K562 (cell line): ENCODE measurements at regions not wholly inside any gene's neighbourhood (a gene's known extent, or its start where the extent isn't known, plus 50 kb on each side); places are given as distances from the start of the nearest gene placed in this dataset.
A peak's percentile ranks its signal among the peaks of the same experiment; 100 is the strongest.

ENCODE experiments used
- ATAC-seq: fragments of 200-7000 bp; cut with Tn5 transposase; 3 replicates; pipeline ENCODE4 v1.9.1; 2020; ENCODE audit warnings: moderate library complexity
- BruUV-seq: library from RNA; stranded (reverse); fragments of 400-500 nt; replicated peaks from 2 replicates; lab custom pipeline; 2021; lab: Mats Ljungman, UMichigan
- CTCF ChIA-PET: fragments of 300-600 bp; formaldehyde crosslinking; extraction: SDS; loops from one replicate; lab custom pipeline; 2021; ENCODE audit warnings: low intra/inter-chr PET ratio; lab: Yijun Ruan, JAX
- POLR2A ChIA-PET: fragments of 300-600, 350-650 bp; sonication (Branson Sonifier 250); formaldehyde crosslinking; extraction: SDS; loops from one replicate; lab custom pipeline; 2021; ENCODE audit warnings: antibody characterized with exemption, inconsistent platforms; lab: Yijun Ruan, JAX
- DNase-seq, 4 experiments: peaks; one replicate each; pipeline versions ENCODE4 v3.0.0 to v3.0.0-alpha.2; 2011 to 2018; ENCODE audit warnings: low spot score in 3 of 4, mixed read lengths in 3 of 4; ENCODE audit errors: extremely low read depth in 1 of 4
- FAIRE-seq: peaks from 2 replicates; lab custom pipeline; 2011; peaks lifted over from hg19 to GRCh38; lab: Jason Lieb, UNC
- H2AFZ ChIP-seq: 2 replicates; pipeline ENCODE4 v1.6.0; 2011; ENCODE audit warnings: low read depth, low read length, control low read depth, inconsistent platforms
- H3K27ac ChIP-seq: fragments of 200-600 bp; 3 replicates; pipeline ENCODE4 v1.8.0; 2011; ENCODE audit warnings: low read depth, mild to moderate bottlenecking, control low read depth, inconsistent platforms, low read length, moderate library complexity, mixed read lengths; ENCODE audit errors: extremely low read depth
- H3K27me3 ChIP-seq, 2 experiments: fragments of 300-600 bp in 1 of 2; 2 replicates in 1 of 2; 3 replicates in 1 of 2; pipeline versions ENCODE4 v1.6.0 to v1.8.0; 2011; ENCODE audit warnings: inconsistent platforms in 2 of 2, low read length in 2 of 2, mild to moderate bottlenecking in 1 of 2, mixed read lengths in 1 of 2, moderate library complexity in 1 of 2; ENCODE audit not compliant: control insufficient read depth in 2 of 2, insufficient read depth in 2 of 2
- H3K36me3 ChIP-seq: fragments of 300-600 bp; 3 replicates; pipeline ENCODE4 v1.8.0; 2011; ENCODE audit warnings: mild to moderate bottlenecking, low read length, inconsistent platforms; ENCODE audit not compliant: control insufficient read depth, insufficient read depth
- H3K4me1 ChIP-seq, 2 experiments: fragments of 200-600 bp in 1 of 2; replicated peaks in 1 of 2; 2 replicates in 1 of 2; 3 replicates in 1 of 2; pipeline versions ENCODE4 v1.5.1 to v1.8.0; 2011; ENCODE audit warnings: inconsistent platforms in 2 of 2, low read length in 2 of 2, mild to moderate bottlenecking in 1 of 2, mixed read lengths in 1 of 2, moderate library complexity in 1 of 2; ENCODE audit not compliant: control insufficient read depth in 2 of 2, insufficient read depth in 2 of 2
- H3K4me2 ChIP-seq: 2 replicates; pipeline ENCODE4 v1.6.1; 2011; ENCODE audit warnings: low read length, control low read depth, inconsistent platforms, mixed read lengths; ENCODE audit not compliant: insufficient read depth
- H3K4me3 ChIP-seq: fragments of 200-600 bp; sonication (generic), shearing (Covaris generic); 2 replicates; pipeline ENCODE4 v1.5.1; 2016; ENCODE audit warnings: control low read depth, inconsistent platforms
- H3K79me2 ChIP-seq: fragments of 200-600 bp; 3 replicates; pipeline ENCODE4 v1.8.0; 2011; ENCODE audit warnings: low read length, inconsistent platforms; ENCODE audit not compliant: control insufficient read depth, insufficient read depth
- H3K9ac ChIP-seq, 2 experiments: 2 replicates each; pipeline versions ENCODE4 v1.6.0 to v1.6.1; 2011; ENCODE audit warnings: low read depth in 2 of 2, low read length in 2 of 2, control low read depth in 1 of 2, inconsistent platforms in 1 of 2, mild to moderate bottlenecking in 1 of 2, mixed read lengths in 1 of 2; ENCODE audit not compliant: insufficient read depth in 1 of 2
- H3K9me1 ChIP-seq: one replicate; pipeline ENCODE4 v1.6.0; 2011; ENCODE audit warnings: inconsistent platforms, mild to moderate bottlenecking, low read length, moderate library complexity; ENCODE audit not compliant: control insufficient read depth, insufficient read depth
- H3K9me3 ChIP-seq: replicated peaks from 2 replicates; pipeline ENCODE4 v1.5.1; 2011; ENCODE audit warnings: low read depth, low read length, inconsistent platforms; ENCODE audit not compliant: control insufficient read depth, insufficient read depth
- H4K20me1 ChIP-seq: replicated peaks from 2 replicates; pipeline ENCODE4 v1.6.1; 2011; ENCODE audit warnings: low read length, inconsistent platforms, mixed read lengths; ENCODE audit not compliant: control insufficient read depth, insufficient read depth
- ARID1B ChIP-seq: fragments of 450-650 bp; IDR thresholded peaks from 2 replicates; pipeline ENCODE4 v1.6.1; 2016; ENCODE audit warnings: antibody characterized with exemption, mild to moderate bottlenecking, inconsistent platforms
- BCOR ChIP-seq: fragments of 450-650 bp; IDR thresholded peaks from 2 replicates; pipeline ENCODE4 v1.6.1; 2016
- KLF16 ChIP-seq: IDR thresholded peaks from 2 replicates; pipeline ENCODE4 v1.6.1; 2016; ENCODE audit warnings: antibody characterized with exemption
- MAFF ChIP-seq: IDR thresholded peaks from 2 replicates; pipeline ENCODE4 v1.6.1; 2012; ENCODE audit warnings: low read length, improper control_type of control experiment
- MTA2 ChIP-seq: fragments of 450-650 bp; IDR thresholded peaks from 2 replicates; pipeline ENCODE4 v1.6.1; 2016; ENCODE audit warnings: low read depth
- NEUROD1 ChIP-seq: fragments of 150-350 bp; IDR thresholded peaks from 2 replicates; pipeline ENCODE4 v1.6.1; 2014; ENCODE audit warnings: borderline replicate concordance, low read length, low read depth; ENCODE audit not compliant: partially characterized antibody
- NR4A1 ChIP-seq, 2 experiments: fragments of 250-450 bp in 1 of 2; fragments of 450-650 bp in 1 of 2; sonication (Bioruptor Pico) in 1 of 2; IDR thresholded peaks; 2 replicates each; pipeline versions ENCODE4 v1.4.0 to v1.6.1; 2016 to 2020; ENCODE audit warnings: mild to moderate bottlenecking in 2 of 2, missing compliant biosample characterization in 1 of 2, missing genetic modification characterization in 1 of 2, moderate library complexity in 1 of 2
- PML ChIP-seq: IDR thresholded peaks from 2 replicates; pipeline ENCODE4 v1.6.1; 2012; ENCODE audit warnings: low read length, inconsistent platforms
- RBM25 ChIP-seq: fragments of 200-400 bp; formaldehyde crosslinking; IDR thresholded peaks from 2 replicates; pipeline ENCODE4 v1.6.1; 2018; ENCODE audit warnings: low read length, low read depth, moderate library complexity; ENCODE audit not compliant: severe bottlenecking
- SMARCE1 ChIP-seq: fragments of 450-650 bp; IDR thresholded peaks from 2 replicates; pipeline ENCODE4 v1.7.1; 2016; ENCODE audit warnings: mild to moderate bottlenecking
- TAF9B ChIP-seq: fragments of 450-650 bp; IDR thresholded peaks from 2 replicates; pipeline ENCODE4 v1.6.1; 2018; ENCODE audit warnings: mild to moderate bottlenecking; ENCODE audit not compliant: partially characterized antibody
- TBL1XR1 ChIP-seq, 2 experiments: IDR thresholded peaks; 2 replicates each; pipeline ENCODE4 v1.6.1; 2012; ENCODE audit warnings: improper control_type of control experiment in 2 of 2, low read length in 2 of 2, mild to moderate bottlenecking in 1 of 2
- ZNF174 ChIP-seq: fragments of 250-450 bp; sonication (Bioruptor Pico); IDR thresholded peaks from 2 replicates; pipeline ENCODE4 v1.4.0; 2020; ENCODE audit warnings: mild to moderate bottlenecking
- WGBS: fragments of 100-300 bp; shearing (Covaris generic); methylation state at CpG from one replicate; pipeline ENCODE4 v1.1.6; 2016; ENCODE audit warnings: low coverage, mixed read lengths; ENCODE audit not compliant: insufficient coverage; ENCODE audit errors: missing lambda C conversion rate; 5-methylcytosine and 5-hydroxymethylcytosine counted together
- in situ Hi-C: fragments of 300-500 bp; cut with MboI; formaldehyde crosslinking; loops from 4 replicates; pipeline ENCODE4 v1.15.0; 2018; ENCODE audit warnings: inconsistent platforms, mixed read lengths
- intact Hi-C: fragments of 100-400 bp; cut with micrococcal nuclease; formaldehyde crosslinking; loops from 2 replicates; pipeline ENCODE4 v1.14.2; 2022
- TF ChIP-seq, protein P1 (sequence below): fragments of 250-450 bp; sonication (Bioruptor Pico); IDR thresholded peaks from 2 replicates; pipeline ENCODE4 v1.6.1; 2021; ENCODE audit warnings: mild to moderate bottlenecking
- TF ChIP-seq, protein P2 (sequence below), 2 experiments: IDR thresholded peaks in 1 of 2; conservative IDR thresholded peaks in 1 of 2; 2 replicates each; pipeline ENCODE4 v1.6.1; 2016; ENCODE audit warnings: low read depth in 2 of 2, mild to moderate bottlenecking in 1 of 2, missing compliant biosample characterization in 1 of 2, missing genetic modification characterization in 1 of 2, moderate library complexity in 1 of 2
- TF ChIP-seq, protein P3 (sequence below): sonication (generic); formaldehyde crosslinking; IDR thresholded peaks from 2 replicates; pipeline ENCODE4 v1.8.1; 2022; ENCODE audit warnings: missing genetic modification reagents
- TF ChIP-seq, protein P4 (sequence below): conservative IDR thresholded peaks from 2 replicates; pipeline ENCODE4 v1.6.1; 2011; ENCODE audit warnings: low read depth, mild to moderate bottlenecking, low read length; ENCODE audit not compliant: control insufficient read depth

DNA sequence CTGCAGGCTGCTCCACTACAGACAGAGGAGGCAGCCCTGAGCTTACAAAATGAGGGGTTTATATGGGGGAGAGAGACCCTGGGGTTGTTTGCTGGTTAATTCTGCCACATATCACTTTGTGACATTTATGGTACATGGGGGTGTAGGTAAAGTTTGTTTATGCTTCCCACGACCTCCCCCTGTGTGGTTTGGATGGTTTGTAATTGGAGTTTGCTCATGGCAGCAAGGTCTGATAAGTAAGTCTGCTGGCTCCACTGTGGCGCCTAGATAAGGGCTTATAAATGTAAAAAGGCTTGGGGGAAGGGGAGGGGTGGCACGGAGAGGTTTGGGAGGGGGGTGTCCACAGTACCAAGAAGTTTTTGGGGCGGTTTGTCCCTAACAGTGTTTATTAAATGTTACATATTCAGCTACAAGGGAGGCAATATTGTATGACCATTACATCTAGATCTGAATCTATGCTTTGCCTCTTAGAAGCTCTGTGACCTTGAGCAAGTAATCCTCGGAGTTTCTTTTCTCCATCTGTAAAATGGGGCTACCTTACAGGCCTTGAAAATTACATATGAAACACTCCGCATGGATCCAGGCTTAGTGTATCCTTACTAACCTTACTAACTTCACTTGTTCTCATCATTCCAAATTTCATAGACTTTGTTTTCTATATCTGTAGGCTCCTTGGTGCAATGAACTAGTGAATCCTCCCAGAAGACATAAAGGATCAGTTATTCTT lies 204.8 kb upstream of the NOX3 start:
- Histone ChIP-seq H3K4me1 (peaks cover 0 to 16% of the 10 kb centered on the region in 2 experiments; a peak in 2 of 5 replicates), H3K9ac (no peak overlapping the region), H3K36me3 (no peaks in the 10 kb centered on the region), H2AFZ (no peak overlapping the region), H3K4me3 (no peak overlapping the region), H3K79me2 (no peaks in the 10 kb centered on the region), H3K9me1 (no peaks in the 10 kb centered on the region), H3K27ac (no peak overlapping the region), H3K9me3 (0 out of 2 replicates have a peak, but pooled peaks cover 4% of the 10 kb centered on the region), H3K4me2 (no peak overlapping the region; the same call in 1 of the 2 replicates), H3K27me3 (no peaks in the 10 kb centered on the region), H4K20me1 (no peaks in the 10 kb centered on the region)
- peak; percentile 81 for ATAC-seq
- in situ Hi-C loops, result no loop called here
- ChIA-PET POLR2A (no interaction called here), CTCF (no interaction called here)
- peak in 3 of 4 experiments; percentile 21 to 77 (median 58) for DNase-seq
- BruUV-seq, result no TSS peak
- FAIRE-seq, result peak; percentile 72
- 7% methylated on average over 6 of the region's 6 CpGs for WGBS
- intact Hi-C loops, result no loop called here
- TF ChIP-seq, protein P1, sequence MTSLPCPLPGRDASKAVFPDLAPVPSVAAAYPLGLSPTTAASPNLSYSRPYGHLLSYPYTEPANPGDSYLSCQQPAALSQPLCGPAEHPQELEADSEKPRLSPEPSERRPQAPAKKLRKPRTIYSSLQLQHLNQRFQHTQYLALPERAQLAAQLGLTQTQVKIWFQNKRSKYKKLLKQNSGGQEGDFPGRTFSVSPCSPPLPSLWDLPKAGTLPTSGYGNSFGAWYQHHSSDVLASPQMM (CRISPR knock-in tag), result no peak
- peak; percentile 86 for TF ChIP-seq ARID1B
- TF ChIP-seq ZNF174, result no peak
- no peak for TF ChIP-seq NEUROD1
- no peak for TF ChIP-seq TAF9B
- TF ChIP-seq, protein P2, sequence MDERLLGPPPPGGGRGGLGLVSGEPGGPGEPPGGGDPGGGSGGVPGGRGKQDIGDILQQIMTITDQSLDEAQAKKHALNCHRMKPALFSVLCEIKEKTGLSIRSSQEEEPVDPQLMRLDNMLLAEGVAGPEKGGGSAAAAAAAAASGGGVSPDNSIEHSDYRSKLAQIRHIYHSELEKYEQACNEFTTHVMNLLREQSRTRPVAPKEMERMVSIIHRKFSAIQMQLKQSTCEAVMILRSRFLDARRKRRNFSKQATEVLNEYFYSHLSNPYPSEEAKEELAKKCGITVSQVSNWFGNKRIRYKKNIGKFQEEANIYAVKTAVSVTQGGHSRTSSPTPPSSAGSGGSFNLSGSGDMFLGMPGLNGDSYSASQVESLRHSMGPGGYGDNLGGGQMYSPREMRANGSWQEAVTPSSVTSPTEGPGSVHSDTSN (CRISPR knock-in tag; IDR thresholded peaks at IDR 0.05; ENCODE audit: low read depth), result no peak
- TF ChIP-seq, protein P2 (tag; conservative IDR thresholded peaks at IDR 0.05; ENCODE audit: low read depth), result no peak
- peak; percentile 81 for TF ChIP-seq RBM25
- TF ChIP-seq TBL1XR1 (IDR thresholded peaks at IDR 0.05; ENCODE audit: low read length in 2 of 2), result peak in 1 of 2 experiments; percentile 46; a peak in 1 of 4 replicates
- no peak for TF ChIP-seq NR4A1 (CRISPR knock-in tag; IDR thresholded peaks at IDR 0.05)
- no peak for TF ChIP-seq NR4A1 (tag; IDR thresholded peaks at IDR 0.05)
- TF ChIP-seq, protein P3, sequence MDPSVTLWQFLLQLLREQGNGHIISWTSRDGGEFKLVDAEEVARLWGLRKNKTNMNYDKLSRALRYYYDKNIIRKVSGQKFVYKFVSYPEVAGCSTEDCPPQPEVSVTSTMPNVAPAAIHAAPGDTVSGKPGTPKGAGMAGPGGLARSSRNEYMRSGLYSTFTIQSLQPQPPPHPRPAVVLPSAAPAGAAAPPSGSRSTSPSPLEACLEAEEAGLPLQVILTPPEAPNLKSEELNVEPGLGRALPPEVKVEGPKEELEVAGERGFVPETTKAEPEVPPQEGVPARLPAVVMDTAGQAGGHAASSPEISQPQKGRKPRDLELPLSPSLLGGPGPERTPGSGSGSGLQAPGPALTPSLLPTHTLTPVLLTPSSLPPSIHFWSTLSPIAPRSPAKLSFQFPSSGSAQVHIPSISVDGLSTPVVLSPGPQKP (CRISPR knock-in tag), result no peak
- TF ChIP-seq PML, result peak; percentile 36; the same call in 1 of the 2 replicates
- no peak for TF ChIP-seq MAFF
- TF ChIP-seq KLF16, result peak; percentile 73
- TF ChIP-seq, protein P4, sequence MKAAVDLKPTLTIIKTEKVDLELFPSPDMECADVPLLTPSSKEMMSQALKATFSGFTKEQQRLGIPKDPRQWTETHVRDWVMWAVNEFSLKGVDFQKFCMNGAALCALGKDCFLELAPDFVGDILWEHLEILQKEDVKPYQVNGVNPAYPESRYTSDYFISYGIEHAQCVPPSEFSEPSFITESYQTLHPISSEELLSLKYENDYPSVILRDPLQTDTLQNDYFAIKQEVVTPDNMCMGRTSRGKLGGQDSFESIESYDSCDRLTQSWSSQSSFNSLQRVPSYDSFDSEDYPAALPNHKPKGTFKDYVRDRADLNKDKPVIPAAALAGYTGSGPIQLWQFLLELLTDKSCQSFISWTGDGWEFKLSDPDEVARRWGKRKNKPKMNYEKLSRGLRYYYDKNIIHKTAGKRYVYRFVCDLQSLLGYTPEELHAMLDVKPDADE, result no peak
- peak; percentile 85 for TF ChIP-seq BCOR
- TF ChIP-seq SMARCE1, result peak; percentile 68
- TF ChIP-seq MTA2, result peak; percentile 48; the same call in 1 of the 2 replicates
